HEK293T (cell line): ENCODE measurements at regions not wholly inside any gene's neighbourhood (a gene's known extent, or its start where the extent isn't known, plus 50 kb on each side); places are given as distances from the start of the nearest gene placed in this dataset.

Experiments
- BHLHE40 ChIP-seq: fragments of 450-650 bp; IDR thresholded peaks from 2 replicates; pipeline ENCODE4 v1.6.1; 2016; ENCODE audit warnings: mild to moderate bottlenecking, moderate library complexity, borderline replicate concordance
- FOXA1 ChIP-seq: fragments of 450-650 bp; IDR thresholded peaks from 2 replicates; pipeline ENCODE4 v1.6.1; 2016; ENCODE audit warnings: mild to moderate bottlenecking
- LEF1 ChIP-seq: fragments of 450-650 bp; IDR thresholded peaks from 2 replicates; pipeline ENCODE4 v1.6.1; 2017; ENCODE audit warnings: mild to moderate bottlenecking, borderline replicate concordance
- NFRKB ChIP-seq: fragments of 450-650 bp; IDR thresholded peaks from 2 replicates; pipeline ENCODE4 v1.6.1; 2016; ENCODE audit warnings: mild to moderate bottlenecking, moderate library complexity
- SP1 ChIP-seq: fragments of 450-650 bp; IDR thresholded peaks from 2 replicates; pipeline ENCODE4 v1.6.1; 2017
- ZNF384 ChIP-seq: fragments of 450-650 bp; IDR thresholded peaks from 2 replicates; pipeline ENCODE4 v1.6.1; 2016

DNA sequence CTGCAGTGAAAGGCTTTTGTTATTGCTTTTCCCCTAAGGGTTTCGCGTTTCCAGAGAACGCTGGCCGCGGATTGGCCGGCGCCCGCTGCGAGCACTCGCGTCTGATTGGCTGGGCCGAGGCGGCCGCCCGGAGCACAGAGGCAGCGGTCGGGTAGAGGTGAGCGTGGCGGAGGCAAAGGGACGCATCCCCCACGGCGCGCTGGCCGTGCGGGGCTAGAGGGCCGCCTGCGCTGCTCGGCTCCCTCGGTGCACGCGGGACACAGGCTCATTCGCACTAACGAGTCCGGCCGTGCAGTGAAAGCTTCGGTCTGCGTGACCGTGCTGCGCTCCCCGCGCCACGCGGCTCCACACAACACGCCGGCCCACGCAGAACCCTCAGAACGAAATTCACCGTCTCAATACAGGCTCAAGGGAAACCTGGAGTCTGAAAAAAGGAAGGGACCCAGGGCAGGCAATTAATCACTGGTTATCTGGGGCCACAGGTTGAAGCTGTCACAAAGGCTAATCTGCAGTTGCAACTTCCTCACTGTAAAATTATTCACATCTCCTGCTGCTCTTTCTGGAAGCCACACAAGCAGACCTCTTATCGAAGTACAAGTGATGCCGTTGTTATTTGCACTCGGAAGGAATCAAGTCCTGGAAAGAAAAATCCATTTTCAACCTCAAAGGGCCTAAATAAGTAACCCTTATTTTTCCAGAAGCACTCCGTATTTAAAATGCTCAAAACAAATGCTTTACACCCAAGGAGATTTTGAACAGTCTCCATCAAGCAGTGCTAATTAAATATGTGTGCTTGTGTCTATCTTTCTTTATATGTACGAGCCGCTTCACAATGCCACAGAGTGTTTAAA is 94.6 kb downstream of the ZNF608 start:
- no peak for TF ChIP-seq SP1
- TF ChIP-seq NFRKB = no peak
- TF ChIP-seq BHLHE40 = no peak
- TF ChIP-seq ZNF384 = no peak
- TF ChIP-seq FOXA1 = no peak
- no peak for TF ChIP-seq LEF1
